GM12873 (cell line): ENCODE measurements at regions not wholly inside any gene's neighbourhood (a gene's known extent, or its start where the extent isn't known, plus 50 kb on each side); places are given as distances from the start of the nearest gene placed in this dataset.

Source experiments
- CTCF ChIP-seq: IDR thresholded peaks from 2 replicates; pipeline ENCODE4 v1.5.1; 2012; ENCODE audit warnings: low read depth, mild to moderate bottlenecking, moderate library complexity, low read length, control low read depth; ENCODE audit not compliant: insufficient read depth; ENCODE audit errors: missing control alignments

GRCh38 chr20:57814529-57814928, 104.7 kb upstream of the PMEPA1 start:
- TF ChIP-seq CTCF = no peak

- TF ChIP-seq CTCF = no peak
Measured at GRCh38 chr20:57813509-57814269, 103.9 kb upstream of the PMEPA1 start.

- TF ChIP-seq CTCF = no peak
Measured at GRCh38 chr20:57811374-57812020, 101.7 kb upstream of the PMEPA1 start.

GRCh38 chr20:57810511-57811373, 100.9 kb upstream of the PMEPA1 start:
- TF ChIP-seq CTCF = no peak

GRCh38 chr20:57809661-57810172, 99.9 kb upstream of the PMEPA1 start:
- no peak for TF ChIP-seq CTCF

GRCh38 chr20:57809149-57809548, 99.3 kb upstream of the PMEPA1 start:
- no peak for TF ChIP-seq CTCF

- TF ChIP-seq CTCF = no peak
Measured at GRCh38 chr20:57808264-57809070, 98.7 kb upstream of the PMEPA1 start.
